KMS-11 (cell line): ENCODE measurements at regions not wholly inside any gene's neighbourhood (a gene's known extent, or its start where the extent isn't known, plus 50 kb on each side); places are given as distances from the start of the nearest gene placed in this dataset.

Source experiments
- H2AFZ ChIP-seq: fragments of 200-600 bp; sonication (generic); 2 replicates; pipeline ENCODE4 v1.6.1; 2016; ENCODE audit warnings: antibody characterized with exemption, mixed run types, low read depth
- H3K27ac ChIP-seq: fragments of 200-600 bp; sonication (generic); 2 replicates; pipeline ENCODE4 v1.6.1; 2016; ENCODE audit warnings: mild to moderate bottlenecking, mixed run types
- H3K27me3 ChIP-seq: fragments of 200-600 bp; sonication (generic); 2 replicates; pipeline ENCODE4 v1.6.1; 2017; ENCODE audit warnings: mild to moderate bottlenecking, low read depth, mixed run types, moderate library complexity; ENCODE audit not compliant: insufficient read depth
- H3K36me3 ChIP-seq: fragments of 200-600 bp; sonication (generic); 2 replicates; pipeline ENCODE4 v1.6.1; 2017; ENCODE audit warnings: mild to moderate bottlenecking, mixed run types; ENCODE audit not compliant: insufficient read depth
- H3K4me1 ChIP-seq: fragments of 200-600 bp; sonication (generic); 2 replicates; pipeline ENCODE4 v1.6.1; 2016; ENCODE audit warnings: mild to moderate bottlenecking, low read depth, mixed run types; ENCODE audit not compliant: poor library complexity, severe bottlenecking
- H3K4me2 ChIP-seq: fragments of 200-600 bp; sonication (generic); 2 replicates; pipeline ENCODE4 v1.7.0; 2016; ENCODE audit warnings: mild to moderate bottlenecking, mixed run types
- H3K4me3 ChIP-seq: fragments of 200-600 bp; sonication (generic); IDR thresholded peaks from 2 replicates; pipeline ENCODE4 v1.6.1; 2017; ENCODE audit warnings: low read depth, low read length, mixed read lengths; ENCODE audit not compliant: insufficient read depth
- H3K79me2 ChIP-seq: fragments of 200-600 bp; sonication (generic); 2 replicates; pipeline ENCODE4 v1.6.1; 2016; ENCODE audit warnings: low read depth, mixed run types; ENCODE audit not compliant: insufficient read depth
- H3K9ac ChIP-seq: fragments of 200-600 bp; sonication (generic); 2 replicates; pipeline ENCODE4 v1.6.1; 2016; ENCODE audit warnings: mild to moderate bottlenecking, mixed run types
- H4K20me1 ChIP-seq: fragments of 200-600 bp; sonication (generic); 2 replicates; pipeline ENCODE4 v1.6.1; 2016; ENCODE audit warnings: mild to moderate bottlenecking, mixed run types; ENCODE audit not compliant: insufficient read depth
- CTCF ChIP-seq: fragments of 200-600 bp; sonication (generic); conservative IDR thresholded peaks from 2 replicates; pipeline ENCODE4 v1.6.1; 2017; ENCODE audit warnings: low read depth, mild to moderate bottlenecking, antibody characterized with exemption, low read length, moderate library complexity, mixed read lengths

GRCh38 chr6:22910370-22910769, 341.0 kb downstream of the HDGFL1 start:
- TF ChIP-seq CTCF, result no peak
- no peaks in the 10 kb centered on the region for H4K20me1 ChIP-seq
- no peaks in the 10 kb centered on the region for H3K36me3 ChIP-seq
- H3K27me3 ChIP-seq, result no peaks in the 10 kb centered on the region
- no peak overlapping the region for H2AFZ ChIP-seq
- no peak overlapping the region for H3K27ac ChIP-seq
- H3K4me3 ChIP-seq, result no peak overlapping the region
- no peak overlapping the region for H3K9ac ChIP-seq
- H3K4me1 ChIP-seq, result no peaks in the 10 kb centered on the region
- no peak overlapping the region for H3K4me2 ChIP-seq
- H3K79me2 ChIP-seq, result no peaks in the 10 kb centered on the region

DNA sequence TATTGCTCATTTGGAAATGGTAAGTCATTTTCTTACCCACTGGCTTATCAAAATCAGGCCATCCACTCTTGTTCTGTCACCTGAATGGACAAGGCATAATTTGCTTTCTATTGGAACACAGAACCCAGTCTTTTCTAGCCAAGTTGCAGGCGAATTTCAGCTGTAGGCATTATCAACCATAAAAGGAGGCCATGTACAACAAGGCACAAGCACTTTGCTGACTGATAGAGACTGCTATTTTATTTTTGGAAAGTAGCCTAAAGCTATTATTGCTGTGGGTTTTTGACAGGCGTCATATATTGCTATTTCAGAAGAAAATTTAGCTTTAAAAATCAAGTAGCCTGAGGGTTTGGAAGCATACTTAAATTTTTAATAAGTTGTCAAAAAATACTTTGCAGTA, 344.2 kb downstream of the HDGFL1 start:
- Histone ChIP-seq H3K4me3 (no peak overlapping the region), H4K20me1 (no peaks in the 10 kb centered on the region), H3K79me2 (no peaks in the 10 kb centered on the region), H3K4me1 (no peaks in the 10 kb centered on the region), H3K36me3 (no peaks in the 10 kb centered on the region), H2AFZ (no peak overlapping the region), H3K9ac (no peak overlapping the region), H3K27me3 (no peaks in the 10 kb centered on the region), H3K27ac (no peak overlapping the region), H3K4me2 (no peak overlapping the region)
- no peak for TF ChIP-seq CTCF

- H3K4me2 ChIP-seq, result no peak overlapping the region
- H3K36me3 ChIP-seq, result no peaks in the 10 kb centered on the region
- no peaks in the 10 kb centered on the region for H3K4me1 ChIP-seq
- H3K79me2 ChIP-seq, result no peaks in the 10 kb centered on the region
- no peak overlapping the region for H3K9ac ChIP-seq
- H3K27ac ChIP-seq, result no peak overlapping the region
- no peak overlapping the region for H3K4me3 ChIP-seq
- no peak for TF ChIP-seq CTCF
- no peak overlapping the region for H2AFZ ChIP-seq
- H3K27me3 ChIP-seq, result no peaks in the 10 kb centered on the region
- H4K20me1 ChIP-seq, result no peaks in the 10 kb centered on the region
Observed at GRCh38 chr6:22917344-22917743, 348.0 kb downstream of the HDGFL1 start.

GRCh38 chr6:22921828-22922227, 352.5 kb downstream of the HDGFL1 start:
- no peak for TF ChIP-seq CTCF
- Histone ChIP-seq H3K4me3 (no peak overlapping the region), H3K27ac (no peak overlapping the region), H2AFZ (no peak overlapping the region), H3K9ac (no peak overlapping the region), H3K36me3 (no peaks in the 10 kb centered on the region), H3K27me3 (no peaks in the 10 kb centered on the region), H3K79me2 (no peaks in the 10 kb centered on the region), H3K4me1 (no peaks in the 10 kb centered on the region), H3K4me2 (no peak overlapping the region), H4K20me1 (no peaks in the 10 kb centered on the region)
